Transverse colon (tissue), 3 donors: ENCODE measurements at regions not wholly inside any gene's neighbourhood (a gene's known extent, or its start where the extent isn't known, plus 50 kb on each side); places are given as distances from the start of the nearest gene placed in this dataset.

Source experiments
- EP300 ChIP-seq: sonication (generic); formaldehyde crosslinking; IDR thresholded peaks from one replicate; pipeline ENCODE4 v1.6.1; 2017; ENCODE audit warnings: antibody characterized with exemption, low read depth
- TF ChIP-seq, protein P1 (sequence below), 5 experiments: fragments of 200-600 bp in 3 of 5; fragments of 450-650 bp in 2 of 5; sonication (generic) in 3 of 5; IDR thresholded peaks; 1 replicate in 2 of 5; 2 replicates in 3 of 5; pipeline ENCODE4 v1.5.1; 2016 to 2017; ENCODE audit warnings: antibody characterized with exemption in 5 of 5, inconsistent platforms in 3 of 5, mild to moderate bottlenecking in 2 of 5, moderate library complexity in 1 of 5

DNA sequence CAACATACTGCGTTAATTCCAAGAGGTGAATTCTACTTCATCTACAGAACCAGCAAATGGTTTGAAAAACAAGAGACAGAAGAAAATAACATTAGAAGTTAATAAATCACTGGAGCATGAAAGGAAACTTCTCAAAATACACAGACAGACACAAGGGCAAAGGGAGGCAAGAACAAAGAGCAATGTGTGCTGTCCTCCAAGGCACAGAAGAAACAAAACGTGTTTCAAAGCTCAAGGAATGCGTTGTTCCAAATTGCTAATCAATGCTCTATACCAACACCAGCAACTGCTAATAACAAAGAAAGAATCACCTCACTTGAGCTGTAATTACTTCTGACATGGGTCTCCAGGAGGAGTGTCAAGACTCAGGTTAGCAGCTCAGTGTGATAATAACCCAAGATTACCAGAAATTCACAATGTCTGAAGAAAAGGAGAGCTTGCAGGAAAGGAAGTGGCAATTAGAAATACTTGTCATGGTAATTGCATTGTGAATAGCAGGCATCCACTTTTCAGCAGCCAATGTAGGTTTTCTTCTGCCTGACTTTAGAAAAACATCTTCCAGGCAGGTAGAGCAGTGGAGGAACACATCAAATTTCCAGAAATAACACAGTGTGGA is 175.4 kb downstream of the SEC16B start:
- TF ChIP-seq, protein P1, sequence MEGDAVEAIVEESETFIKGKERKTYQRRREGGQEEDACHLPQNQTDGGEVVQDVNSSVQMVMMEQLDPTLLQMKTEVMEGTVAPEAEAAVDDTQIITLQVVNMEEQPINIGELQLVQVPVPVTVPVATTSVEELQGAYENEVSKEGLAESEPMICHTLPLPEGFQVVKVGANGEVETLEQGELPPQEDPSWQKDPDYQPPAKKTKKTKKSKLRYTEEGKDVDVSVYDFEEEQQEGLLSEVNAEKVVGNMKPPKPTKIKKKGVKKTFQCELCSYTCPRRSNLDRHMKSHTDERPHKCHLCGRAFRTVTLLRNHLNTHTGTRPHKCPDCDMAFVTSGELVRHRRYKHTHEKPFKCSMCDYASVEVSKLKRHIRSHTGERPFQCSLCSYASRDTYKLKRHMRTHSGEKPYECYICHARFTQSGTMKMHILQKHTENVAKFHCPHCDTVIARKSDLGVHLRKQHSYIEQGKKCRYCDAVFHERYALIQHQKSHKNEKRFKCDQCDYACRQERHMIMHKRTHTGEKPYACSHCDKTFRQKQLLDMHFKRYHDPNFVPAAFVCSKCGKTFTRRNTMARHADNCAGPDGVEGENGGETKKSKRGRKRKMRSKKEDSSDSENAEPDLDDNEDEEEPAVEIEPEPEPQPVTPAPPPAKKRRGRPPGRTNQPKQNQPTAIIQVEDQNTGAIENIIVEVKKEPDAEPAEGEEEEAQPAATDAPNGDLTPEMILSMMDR (IDR thresholded peaks at IDR 0.05): no peak
- TF ChIP-seq EP300: no peak
